ENCODE measurements at regions not wholly inside any gene's neighbourhood (a gene's known extent, or its start where the extent isn't known, plus 50 kb on each side); places are given as distances from the start of the nearest gene placed in this dataset.

GRCh38 chr16:9415545-9415944, 324.1 kb downstream of the HAPSTR1 start:
- TF ChIP-seq CTCF (IDR thresholded peaks at IDR 0.05; ENCODE audit: borderline replicate concordance, extremely low read depth, low read length, poor library complexity, severe bottlenecking) (peak; percentile 16), EZH2 (IDR thresholded peaks at IDR 0.05; ENCODE audit: borderline replicate concordance, low read depth, low read length, severe bottlenecking) (no peak)

Measured in DND-41 (cell line).